IMR-90 (cell line): ENCODE measurements at regions not wholly inside any gene's neighbourhood (a gene's known extent, or its start where the extent isn't known, plus 50 kb on each side); places are given as distances from the start of the nearest gene placed in this dataset.

Experiments used
- CEBPB ChIP-seq: IDR thresholded peaks from 2 replicates; pipeline ENCODE4 v1.6.1; 2012; ENCODE audit warnings: low read depth, low read length, improper control_type of control experiment
- CTCF ChIP-seq: conservative IDR thresholded peaks from 2 replicates; pipeline ENCODE4 v1.5.1; 2012; ENCODE audit warnings: mild to moderate bottlenecking, low read depth, low read length, improper control_type of control experiment
- POLR2A ChIP-seq: IDR thresholded peaks from 2 replicates; pipeline ENCODE4 v1.6.1; 2012; ENCODE audit warnings: mild to moderate bottlenecking, low read depth, low read length
- SMC3 ChIP-seq: fragments of 150-350 bp; IDR thresholded peaks from 2 replicates; pipeline ENCODE4 v1.6.1; 2016; ENCODE audit warnings: low read depth, mild to moderate bottlenecking, antibody characterized with exemption, low read length, moderate library complexity
- TF ChIP-seq, protein P1 (sequence below): fragments of 150-350 bp; IDR thresholded peaks from 2 replicates; pipeline ENCODE4 v1.6.1; 2017; ENCODE audit warnings: mild to moderate bottlenecking, antibody characterized with exemption, low read length, low read depth

GRCh38 chr5:134467231-134467630 lies 55.5 kb upstream of the CDKN2AIPNL start:
- no peak for TF ChIP-seq CTCF
- no peak for TF ChIP-seq POLR2A
- TF ChIP-seq, protein P1, sequence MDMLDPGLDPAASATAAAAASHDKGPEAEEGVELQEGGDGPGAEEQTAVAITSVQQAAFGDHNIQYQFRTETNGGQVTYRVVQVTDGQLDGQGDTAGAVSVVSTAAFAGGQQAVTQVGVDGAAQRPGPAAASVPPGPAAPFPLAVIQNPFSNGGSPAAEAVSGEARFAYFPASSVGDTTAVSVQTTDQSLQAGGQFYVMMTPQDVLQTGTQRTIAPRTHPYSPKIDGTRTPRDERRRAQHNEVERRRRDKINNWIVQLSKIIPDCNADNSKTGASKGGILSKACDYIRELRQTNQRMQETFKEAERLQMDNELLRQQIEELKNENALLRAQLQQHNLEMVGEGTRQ: no peak
- TF ChIP-seq SMC3: no peak
- TF ChIP-seq CEBPB: no peak
